Suprapubic skin (tissue), 4 donors: ENCODE measurements at regions not wholly inside any gene's neighbourhood (a gene's known extent, or its start where the extent isn't known, plus 50 kb on each side); places are given as distances from the start of the nearest gene placed in this dataset.

ENCODE experiments used
- DNase-seq, 2 donors: peaks; one replicate each; pipeline ENCODE4 v3.0.0-alpha.2; 2019; ENCODE audit warnings: low spot score in 2 of 2
- H3K27ac ChIP-seq: fragments of 200-600 bp; sonication (generic); one replicate; pipeline ENCODE4 v1.5.1; 2019
- H3K27me3 ChIP-seq: fragments of 200-600 bp; sonication (generic); one replicate; pipeline ENCODE4 v1.5.1; 2019
- H3K36me3 ChIP-seq: fragments of 200-600 bp; sonication (generic); one replicate; pipeline ENCODE4 v1.5.1; 2019
- H3K4me1 ChIP-seq: fragments of 200-600 bp; sonication (generic); one replicate; pipeline ENCODE4 v1.5.1; 2019
- H3K4me3 ChIP-seq: fragments of 200-600 bp; sonication (generic); one replicate; pipeline ENCODE4 v1.5.1; 2019; ENCODE audit warnings: mild to moderate bottlenecking
- H3K9me3 ChIP-seq: fragments of 200-600 bp; sonication (generic); one replicate; pipeline ENCODE4 v1.5.1; 2019
- EP300 ChIP-seq: sonication (generic); formaldehyde crosslinking; IDR thresholded peaks from one replicate; pipeline ENCODE4 v1.6.1; 2017; ENCODE audit warnings: antibody characterized with exemption
- POLR2A ChIP-seq, 2 donors: fragments of 450-650 bp; IDR thresholded peaks; one replicate each; pipeline ENCODE4 v1.6.1; 2017; ENCODE audit warnings: antibody characterized with exemption in 2 of 2, mild to moderate bottlenecking in 2 of 2, moderate library complexity in 2 of 2
- POLR2AphosphoS5 ChIP-seq, 3 donors: sonication (generic); formaldehyde crosslinking; IDR thresholded peaks; one replicate each; pipeline ENCODE4 v1.6.1; 2017; ENCODE audit warnings: antibody characterized with exemption in 3 of 3
- WGBS: methylation state at CpG from one replicate; pipeline ENCODE4 v1.1.5; 2018; 5-methylcytosine and 5-hydroxymethylcytosine counted together
- TF ChIP-seq, protein P1 (sequence below), 2 donors: fragments of 200-600 bp in 1 of 2; fragments of 450-650 bp in 1 of 2; sonication (generic) in 1 of 2; IDR thresholded peaks; one replicate each; pipeline ENCODE4 v1.5.1; 2016 to 2019; ENCODE audit warnings: antibody characterized with exemption in 2 of 2, mild to moderate bottlenecking in 1 of 2, moderate library complexity in 1 of 2

DNA sequence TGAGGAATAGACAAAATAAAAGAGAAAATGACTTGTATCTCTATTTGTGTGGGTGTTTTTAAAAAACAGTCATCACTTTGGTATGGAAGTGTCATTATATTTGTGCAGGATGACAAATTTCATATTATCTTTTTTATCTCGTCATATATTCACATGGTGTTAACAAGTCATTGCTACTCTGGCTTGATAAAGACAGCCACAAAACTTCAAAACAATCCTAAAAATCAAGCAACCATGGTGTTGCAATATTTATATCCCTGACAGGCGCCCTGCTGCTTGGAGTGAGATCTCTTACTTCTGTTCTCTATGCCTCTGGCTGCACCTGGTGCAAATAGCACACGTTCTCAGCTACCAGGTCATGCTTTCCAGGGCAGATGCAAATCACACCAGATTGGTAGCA is 278.0 kb upstream of the EPHA4 start:
- no peaks in the 10 kb centered on the region for H3K36me3 ChIP-seq
- H3K9me3 ChIP-seq: no peaks in the 10 kb centered on the region
- WGBS: 53% methylated on average over 3 of the region's 3 CpGs
- no peak overlapping the region for H3K27ac ChIP-seq
- no peaks in the 10 kb centered on the region for H3K4me1 ChIP-seq
- H3K4me3 ChIP-seq: no peak overlapping the region
- no peaks in the 10 kb centered on the region for H3K27me3 ChIP-seq
- TF ChIP-seq, protein P1, sequence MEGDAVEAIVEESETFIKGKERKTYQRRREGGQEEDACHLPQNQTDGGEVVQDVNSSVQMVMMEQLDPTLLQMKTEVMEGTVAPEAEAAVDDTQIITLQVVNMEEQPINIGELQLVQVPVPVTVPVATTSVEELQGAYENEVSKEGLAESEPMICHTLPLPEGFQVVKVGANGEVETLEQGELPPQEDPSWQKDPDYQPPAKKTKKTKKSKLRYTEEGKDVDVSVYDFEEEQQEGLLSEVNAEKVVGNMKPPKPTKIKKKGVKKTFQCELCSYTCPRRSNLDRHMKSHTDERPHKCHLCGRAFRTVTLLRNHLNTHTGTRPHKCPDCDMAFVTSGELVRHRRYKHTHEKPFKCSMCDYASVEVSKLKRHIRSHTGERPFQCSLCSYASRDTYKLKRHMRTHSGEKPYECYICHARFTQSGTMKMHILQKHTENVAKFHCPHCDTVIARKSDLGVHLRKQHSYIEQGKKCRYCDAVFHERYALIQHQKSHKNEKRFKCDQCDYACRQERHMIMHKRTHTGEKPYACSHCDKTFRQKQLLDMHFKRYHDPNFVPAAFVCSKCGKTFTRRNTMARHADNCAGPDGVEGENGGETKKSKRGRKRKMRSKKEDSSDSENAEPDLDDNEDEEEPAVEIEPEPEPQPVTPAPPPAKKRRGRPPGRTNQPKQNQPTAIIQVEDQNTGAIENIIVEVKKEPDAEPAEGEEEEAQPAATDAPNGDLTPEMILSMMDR (IDR thresholded peaks at IDR 0.05): no peak
- TF ChIP-seq EP300: no peak
- TF ChIP-seq POLR2AphosphoS5 (IDR thresholded peaks at IDR 0.05): no peak
- no peak for TF ChIP-seq POLR2A (IDR thresholded peaks at IDR 0.05)
- DNase-seq: no peak

DNA sequence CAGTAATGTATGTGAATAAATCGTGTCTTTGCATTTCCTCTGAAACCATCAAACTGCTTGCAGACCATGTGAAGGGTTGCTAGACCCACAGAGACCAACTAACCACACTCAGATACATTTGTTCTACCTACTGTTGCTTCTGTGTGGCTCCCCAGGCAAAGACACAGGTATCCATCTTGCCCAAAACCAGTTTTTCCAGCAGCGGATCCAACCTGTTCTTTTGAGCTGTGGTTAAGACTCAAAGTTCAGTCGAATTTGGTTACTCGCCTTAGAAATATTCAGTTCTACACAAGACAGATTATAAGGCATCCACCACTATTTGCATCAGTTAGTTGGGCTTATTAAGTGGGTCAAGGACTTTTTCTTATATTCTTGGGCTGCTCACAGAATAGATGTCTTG is 276.2 kb upstream of the EPHA4 start:
- Histone ChIP-seq H3K27ac (no peak overlapping the region), H3K4me1 (no peaks in the 10 kb centered on the region), H3K27me3 (no peaks in the 10 kb centered on the region), H3K4me3 (no peak overlapping the region), H3K36me3 (no peaks in the 10 kb centered on the region), H3K9me3 (no peaks in the 10 kb centered on the region)
- no peak for DNase-seq
- WGBS: 55% methylated on average over 4 of the region's 4 CpGs
- no peak for TF ChIP-seq POLR2A (IDR thresholded peaks at IDR 0.05)
- no peak for TF ChIP-seq EP300
- TF ChIP-seq, protein P1 (IDR thresholded peaks at IDR 0.05): no peak
- no peak for TF ChIP-seq POLR2AphosphoS5 (IDR thresholded peaks at IDR 0.05)

DNA sequence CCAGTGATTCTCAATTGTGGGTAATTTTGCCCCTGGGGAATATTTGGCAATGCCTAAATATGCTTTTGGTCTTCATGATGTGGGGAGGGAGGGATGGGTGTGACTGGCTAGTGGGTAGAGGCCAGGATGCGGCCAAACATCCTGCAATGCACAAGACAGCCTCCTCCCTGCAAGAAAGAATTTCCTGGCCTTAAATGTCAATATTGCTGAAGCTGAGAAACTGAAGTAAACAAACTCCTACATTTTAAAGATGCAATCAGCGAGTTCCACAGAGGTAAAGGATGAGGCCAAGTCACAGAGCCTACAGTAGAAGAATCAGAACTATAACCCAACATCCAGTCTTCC is 272.9 kb upstream of the EPHA4 start:
- DNase-seq: no peak
- no peaks in the 10 kb centered on the region for H3K36me3 ChIP-seq
- no peak overlapping the region for H3K4me3 ChIP-seq
- no peaks in the 10 kb centered on the region for H3K4me1 ChIP-seq
- H3K27ac ChIP-seq: no peak overlapping the region
- no peaks in the 10 kb centered on the region for H3K9me3 ChIP-seq
- no peaks in the 10 kb centered on the region for H3K27me3 ChIP-seq
- 69% methylated on average over 2 of the region's 2 CpGs for WGBS
- TF ChIP-seq EP300 (no peak), POLR2AphosphoS5 (IDR thresholded peaks at IDR 0.05) (no peak), POLR2A (IDR thresholded peaks at IDR 0.05) (no peak)
- TF ChIP-seq, protein P1 (IDR thresholded peaks at IDR 0.05): no peak

DNA sequence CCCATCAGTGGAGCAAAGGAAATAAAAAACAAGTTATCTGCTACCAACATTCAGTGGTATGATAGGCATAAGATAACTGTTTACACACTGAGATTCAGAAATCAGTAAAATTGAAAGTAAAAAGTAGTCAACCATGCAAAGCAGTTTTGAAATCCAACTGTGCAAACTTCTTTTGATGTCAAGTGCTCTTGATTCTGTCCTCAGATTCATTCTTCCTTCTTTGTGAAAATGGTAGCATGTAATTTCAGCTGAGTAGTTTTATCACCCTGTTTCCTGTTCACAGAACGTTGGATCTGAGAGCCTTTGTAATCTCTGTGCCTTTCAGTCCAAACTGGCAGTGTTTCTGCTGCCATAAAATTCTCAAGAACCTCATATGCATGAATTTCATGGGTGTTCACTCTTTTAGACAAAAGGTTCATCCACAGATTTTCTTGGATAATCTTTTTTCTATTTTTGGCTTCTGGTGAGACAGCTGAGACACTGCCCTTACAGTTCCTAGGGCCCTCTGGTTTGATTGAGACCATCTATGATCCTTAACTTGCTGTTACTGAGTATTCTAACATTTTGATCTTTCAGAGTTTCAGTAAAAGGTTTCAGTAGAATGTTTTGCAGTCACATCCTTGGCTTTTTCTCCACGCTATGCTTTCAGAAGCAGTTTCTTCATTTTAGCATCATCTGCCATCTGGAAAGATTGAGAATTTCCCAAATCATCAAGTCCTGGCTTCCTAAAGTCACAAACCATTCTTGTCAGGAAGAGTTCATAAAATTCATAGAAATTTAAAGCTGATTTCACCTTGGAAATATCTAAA is 272.3 kb upstream of the EPHA4 start:
- no peak overlapping the region for H3K27ac ChIP-seq
- WGBS: 39% methylated on average over 2 of the region's 2 CpGs
- no peaks in the 10 kb centered on the region for H3K27me3 ChIP-seq
- no peaks in the 10 kb centered on the region for H3K36me3 ChIP-seq
- H3K9me3 ChIP-seq: no peaks in the 10 kb centered on the region
- TF ChIP-seq EP300 (no peak), POLR2A (IDR thresholded peaks at IDR 0.05) (no peak), POLR2AphosphoS5 (IDR thresholded peaks at IDR 0.05) (no peak)
- TF ChIP-seq, protein P1 (IDR thresholded peaks at IDR 0.05): no peak
- H3K4me1 ChIP-seq: no peaks in the 10 kb centered on the region
- H3K4me3 ChIP-seq: no peak overlapping the region
- no peak for DNase-seq

DNA sequence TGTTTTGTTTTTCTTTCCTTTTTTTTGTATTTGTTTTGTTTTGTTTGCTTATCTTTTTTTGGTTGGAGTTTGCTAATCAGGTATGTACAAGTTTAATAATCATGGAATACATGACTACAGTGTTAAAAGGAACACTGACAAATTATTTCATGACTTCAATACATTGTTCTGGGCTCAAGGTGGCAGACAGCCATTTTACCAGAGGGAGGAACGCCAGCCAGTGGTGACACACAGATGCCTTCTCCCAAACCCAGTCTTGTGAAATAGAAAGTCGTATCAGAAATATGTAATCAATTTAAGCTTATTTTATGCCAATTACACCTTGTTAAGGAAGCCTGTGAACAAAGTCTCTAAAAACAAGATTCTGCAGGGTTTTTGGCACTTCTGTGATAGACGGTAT is 264.0 kb upstream of the EPHA4 start:
- H3K27ac ChIP-seq: no peak overlapping the region
- no peaks in the 10 kb centered on the region for H3K4me1 ChIP-seq
- H3K36me3 ChIP-seq: no peaks in the 10 kb centered on the region
- TF ChIP-seq, protein P1 (IDR thresholded peaks at IDR 0.05): no peak
- no peak for TF ChIP-seq EP300
- no peak for TF ChIP-seq POLR2A (IDR thresholded peaks at IDR 0.05)
- no peaks in the 10 kb centered on the region for H3K27me3 ChIP-seq
- H3K9me3 ChIP-seq: no peaks in the 10 kb centered on the region
- DNase-seq: no peak
- WGBS: 38% methylated on average over 3 of the region's 3 CpGs
- no peak overlapping the region for H3K4me3 ChIP-seq
